ENCODE measurements at regions not wholly inside any gene's neighbourhood (a gene's known extent, or its start where the extent isn't known, plus 50 kb on each side); places are given as distances from the start of the nearest gene placed in this dataset.

DNA sequence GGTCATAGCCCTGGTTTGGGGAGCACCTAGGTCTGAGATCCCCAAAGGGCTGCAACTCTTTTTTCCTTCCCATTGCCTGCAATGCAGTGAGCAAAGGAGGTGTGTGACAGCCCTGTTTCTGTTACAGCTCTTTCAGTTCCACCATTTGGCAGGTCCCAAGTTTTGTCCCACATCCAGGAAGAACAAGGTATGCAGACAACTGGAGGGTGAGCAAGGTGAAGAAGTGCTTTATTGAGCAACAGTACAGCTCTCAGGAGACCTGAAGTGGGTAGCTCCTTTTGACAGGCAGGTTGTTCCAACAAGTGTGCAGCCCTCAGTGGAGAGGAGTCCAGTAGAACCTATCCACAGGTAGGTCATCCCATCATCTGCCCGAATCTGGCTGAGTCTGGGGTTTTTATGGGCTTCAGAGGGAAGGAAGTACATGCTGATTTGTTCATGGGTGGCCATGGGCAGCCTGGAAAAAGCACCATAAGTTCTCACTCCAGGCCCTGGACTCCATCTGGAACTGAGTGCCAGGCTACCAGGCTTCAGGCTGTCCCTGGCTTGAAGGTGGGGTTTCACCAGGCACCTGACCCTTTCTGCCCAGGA is 62.8 kb upstream of the NAV3 start:
- WGBS (ENCODE audit: insufficient coverage) = 67% methylated on average over 1 of the region's 1 CpG
- no peak overlapping the region for H3K27ac Mint-ChIP-seq
- H3K4me1 ChIP-seq (ENCODE audit: control insufficient read depth, insufficient read depth, low read length) = no peaks in the 10 kb centered on the region

GRCh38 chr12:77767335-77767734 is 63.4 kb upstream of the NAV3 start:
- Histone ChIP-seq H3K4me1 (ENCODE audit: control insufficient read depth, insufficient read depth, low read length) (no peaks in the 10 kb centered on the region), H3K27ac (ENCODE audit: low read length) (no peak overlapping the region), H3K36me3 (ENCODE audit: control insufficient read depth, insufficient read depth, low read length) (no peaks in the 10 kb centered on the region), H3K4me3 (ENCODE audit: low read length) (no peak overlapping the region), H3K9me3 (ENCODE audit: control insufficient read depth, insufficient read depth, low read length) (peaks cover 19% of the 10 kb centered on the region), H3K27me3 (ENCODE audit: control insufficient read depth, insufficient read depth, low read length) (no peaks in the 10 kb centered on the region)
- ATAC-seq (no peak), DNase-seq (no peak)
- Mint-ChIP-seq H3K4me3 (no peak overlapping the region), H3K9me3 (peaks cover 14% of the 10 kb centered on the region in 2 donors), H3K27ac (no peak overlapping the region), H3K27me3 (ENCODE audit: low read depth in 2 of 2) (no peaks in the 10 kb centered on the region), H3K36me3 (no peaks in the 10 kb centered on the region), H3K4me1 (no peaks in the 10 kb centered on the region)
- 95% methylated on average over 4 of the region's 4 CpGs for WGBS (ENCODE audit: insufficient coverage)
- intact Hi-C loops (cut with micrococcal nuclease) = no loop called here
- TF ChIP-seq CTCF (IDR thresholded peaks at IDR 0.05) = no peak

More for the DNA sequence above, 62.8 kb upstream of the NAV3 start:
- ATAC-seq (no peak), DNase-seq (no peak)
- H3K27me3 ChIP-seq (ENCODE audit: control insufficient read depth, insufficient read depth, low read length) = no peaks in the 10 kb centered on the region
- H3K4me3 ChIP-seq (ENCODE audit: low read length) = no peak overlapping the region
- TF ChIP-seq CTCF (IDR thresholded peaks at IDR 0.05) = no peak
- H3K36me3 Mint-ChIP-seq = no peaks in the 10 kb centered on the region
- no peak overlapping the region for H3K27ac ChIP-seq (ENCODE audit: low read length)
- H3K4me1 Mint-ChIP-seq = no peaks in the 10 kb centered on the region
- H3K4me3 Mint-ChIP-seq = no peak overlapping the region
- H3K27me3 Mint-ChIP-seq (ENCODE audit: low read depth in 2 of 2) = no peaks in the 10 kb centered on the region
- no peaks in the 10 kb centered on the region for H3K36me3 ChIP-seq (ENCODE audit: control insufficient read depth, insufficient read depth, low read length)
- H3K9me3 ChIP-seq (ENCODE audit: control insufficient read depth, insufficient read depth, low read length) = peaks cover 19% of the 10 kb centered on the region
- intact Hi-C loops (cut with micrococcal nuclease) = no loop called here
- H3K9me3 Mint-ChIP-seq = peaks cover 14 to 16% of the 10 kb centered on the region in 2 donors

- Histone ChIP-seq H3K27me3 (ENCODE audit: control insufficient read depth, insufficient read depth, low read length) (no peaks in the 10 kb centered on the region), H3K36me3 (ENCODE audit: control insufficient read depth, insufficient read depth, low read length) (no peaks in the 10 kb centered on the region), H3K4me1 (ENCODE audit: control insufficient read depth, insufficient read depth, low read length) (no peaks in the 10 kb centered on the region), H3K4me3 (ENCODE audit: low read length) (no peak overlapping the region), H3K27ac (ENCODE audit: low read length) (no peak overlapping the region), H3K9me3 (ENCODE audit: control insufficient read depth, insufficient read depth, low read length) (peaks cover 19% of the 10 kb centered on the region)
- Mint-ChIP-seq H3K27me3 (ENCODE audit: low read depth in 2 of 2) (no peaks in the 10 kb centered on the region), H3K4me1 (no peaks in the 10 kb centered on the region), H3K27ac (no peak overlapping the region), H3K36me3 (no peaks in the 10 kb centered on the region), H3K4me3 (no peak overlapping the region), H3K9me3 (peaks cover 14 to 20% of the 10 kb centered on the region in 2 donors)
- DNase-seq (no peak), ATAC-seq (no peak)
- intact Hi-C loops (cut with micrococcal nuclease) = no loop called here
- no peak for TF ChIP-seq CTCF (IDR thresholded peaks at IDR 0.05)
Measured at GRCh38 chr12:77766224-77766623, 64.5 kb upstream of the NAV3 start.

GRCh38 chr12:77761286-77761685 is 69.4 kb upstream of the NAV3 start:
- H3K27me3 ChIP-seq (ENCODE audit: control insufficient read depth, insufficient read depth, low read length) = no peaks in the 10 kb centered on the region
- Mint-ChIP-seq H3K27ac (no peak overlapping the region), H3K9me3 (peaks cover 22 to 24% of the 10 kb centered on the region in 2 donors), H3K4me3 (no peak overlapping the region), H3K27me3 (ENCODE audit: low read depth in 2 of 2) (no peaks in the 10 kb centered on the region), H3K36me3 (no peaks in the 10 kb centered on the region), H3K4me1 (no peaks in the 10 kb centered on the region)
- H3K27ac ChIP-seq (ENCODE audit: low read length) = no peak overlapping the region
- no peak overlapping the region for H3K4me3 ChIP-seq (ENCODE audit: low read length)
- ATAC-seq = no peak
- no peaks in the 10 kb centered on the region for H3K36me3 ChIP-seq (ENCODE audit: control insufficient read depth, insufficient read depth, low read length)
- no peak for DNase-seq
- H3K9me3 ChIP-seq (ENCODE audit: control insufficient read depth, insufficient read depth, low read length) = no peaks in the 10 kb centered on the region
- no CpG with 5 or more reads among the region's 2 CpGs for WGBS (ENCODE audit: insufficient coverage)
- no peaks in the 10 kb centered on the region for H3K4me1 ChIP-seq (ENCODE audit: control insufficient read depth, insufficient read depth, low read length)
- no peak for TF ChIP-seq CTCF (IDR thresholded peaks at IDR 0.05)
- intact Hi-C loops (cut with micrococcal nuclease) = no loop called here
